ENCODE measurements at regions not wholly inside any gene's neighbourhood (a gene's known extent, or its start where the extent isn't known, plus 50 kb on each side); places are given as distances from the start of the nearest gene placed in this dataset.

- DNase-seq: no peak
Observed at GRCh38 chr5:74206579-74207550, 433.7 kb downstream of the ENC1 start.

GRCh38 chr5:74205767-74206578 is 434.6 kb downstream of the ENC1 start:
- DNase-seq: peak; percentile 77

GRCh38 chr5:74201334-74202081 is 439.0 kb downstream of the ENC1 start:
- peak; percentile 15 for DNase-seq

GRCh38 chr5:74200560-74200959 is 440.0 kb downstream of the ENC1 start:
- no peak for DNase-seq

GRCh38 chr5:74199436-74200210 is 440.9 kb downstream of the ENC1 start:
- no peak for DNase-seq

- no peak for DNase-seq
Observed at GRCh38 chr5:74199005-74199404, 441.5 kb downstream of the ENC1 start.

GRCh38 chr5:74198156-74198555 is 442.4 kb downstream of the ENC1 start:
- no peak for DNase-seq

- DNase-seq: peak; percentile 55
Observed at GRCh38 chr5:74196233-74196632, 444.3 kb downstream of the ENC1 start.

GRCh38 chr5:74194196-74194595 is 446.3 kb downstream of the ENC1 start:
- DNase-seq: no peak

- DNase-seq: no peak
Observed at GRCh38 chr5:74192606-74193299, 447.8 kb downstream of the ENC1 start.

- no peak for DNase-seq
Observed at GRCh38 chr5:74188351-74189105, 452.0 kb downstream of the ENC1 start.

- no peak for DNase-seq
Observed at GRCh38 chr5:74187757-74188156, 452.8 kb downstream of the ENC1 start.

GRCh38 chr5:74186356-74187315 is 453.9 kb downstream of the ENC1 start:
- DNase-seq: no peak

GRCh38 chr5:74185599-74185998 is 454.9 kb downstream of the ENC1 start:
- DNase-seq: no peak

- DNase-seq: no peak
Observed at GRCh38 chr5:74184649-74185048, 455.9 kb downstream of the ENC1 start.

GRCh38 chr5:74183041-74183440 is 457.5 kb downstream of the ENC1 start:
- no peak for DNase-seq

GRCh38 chr5:74182603-74183002 is 457.9 kb downstream of the ENC1 start:
- no peak for DNase-seq

- DNase-seq: no peak
Observed at GRCh38 chr5:74179701-74180100, 460.8 kb downstream of the ENC1 start.

- DNase-seq: no peak
Observed at GRCh38 chr5:74179179-74179578, 461.3 kb downstream of the ENC1 start.

- DNase-seq: no peak
Observed at GRCh38 chr5:74177961-74178360, 462.6 kb downstream of the ENC1 start.
